Tibial nerve (tissue), 4 donors: ENCODE measurements at regions not wholly inside any gene's neighbourhood (a gene's known extent, or its start where the extent isn't known, plus 50 kb on each side); places are given as distances from the start of the nearest gene placed in this dataset.

Experiments used
- DNase-seq, 2 donors: peaks; one replicate each; pipeline ENCODE4 v3.0.0-alpha.2; 2019; ENCODE audit warnings: low spot score in 2 of 2
- H3K27ac ChIP-seq, 4 donors: fragments of 200-600 bp; sonication (generic) in 3 of 4; one replicate each; pipeline ENCODE4 v1.5.1; 2017 to 2019; ENCODE audit warnings: mild to moderate bottlenecking in 1 of 4
- H3K27me3 ChIP-seq, 2 donors: fragments of 200-600 bp; sonication (generic) in 1 of 2; one replicate each; pipeline versions ENCODE4 v1.5.1 to v1.6.0; 2017 to 2019
- H3K36me3 ChIP-seq, 3 donors: fragments of 200-600 bp; sonication (generic); one replicate each; pipeline ENCODE4 v1.5.1; 2018 to 2019
- H3K4me1 ChIP-seq, 4 donors: fragments of 200-600 bp; sonication (generic) in 3 of 4; one replicate each; pipeline ENCODE4 v1.5.1; 2017 to 2019
- H3K4me3 ChIP-seq, 4 donors: fragments of 200-600 bp; sonication (generic) in 3 of 4; one replicate each; pipeline ENCODE4 v1.5.1; 2017 to 2019; ENCODE audit warnings: mild to moderate bottlenecking in 1 of 4, moderate library complexity in 1 of 4
- H3K9me3 ChIP-seq, 4 donors: fragments of 200-600 bp; sonication (generic) in 3 of 4; one replicate each; pipeline ENCODE4 v1.5.1; 2017 to 2019
- CTCF ChIP-seq, 5 experiments: fragments of 200-600 bp in 3 of 5; fragments of 450-650 bp in 2 of 5; sonication (generic) in 3 of 5; IDR thresholded peaks; one replicate each; pipeline ENCODE4 v1.5.1; 2016 to 2019; ENCODE audit warnings: antibody characterized with exemption in 5 of 5, mild to moderate bottlenecking in 3 of 5, moderate library complexity in 2 of 5
- EP300 ChIP-seq, 2 donors: sonication (generic); formaldehyde crosslinking; IDR thresholded peaks; one replicate each; pipeline ENCODE4 v1.6.1; 2017; ENCODE audit warnings: antibody characterized with exemption in 2 of 2, mild to moderate bottlenecking in 1 of 2
- POLR2A ChIP-seq, 2 donors: fragments of 450-650 bp; IDR thresholded peaks; one replicate each; pipeline ENCODE4 v1.6.1; 2017; ENCODE audit warnings: antibody characterized with exemption in 2 of 2, mild to moderate bottlenecking in 2 of 2, moderate library complexity in 2 of 2
- WGBS, 2 donors: methylation state at CpG; one replicate each; pipeline ENCODE4 v1.1.5; 2018; 5-methylcytosine and 5-hydroxymethylcytosine counted together

- TF ChIP-seq EP300 (IDR thresholded peaks at IDR 0.05): no peak
- TF ChIP-seq POLR2A (IDR thresholded peaks at IDR 0.05): no peak
- no peak for TF ChIP-seq CTCF (IDR thresholded peaks at IDR 0.05)
- no peak overlapping the region for H3K27ac ChIP-seq
- no peaks in the 10 kb centered on the region for H3K27me3 ChIP-seq
- H3K4me3 ChIP-seq: no peak overlapping the region
- peaks cover 0 to 3% (median 0%) of the 10 kb centered on the region in 4 donors for H3K4me1 ChIP-seq
- 8 to 19% methylated on average over 2 of the region's 2 CpGs for WGBS, 2 donors
- H3K36me3 ChIP-seq: no peaks in the 10 kb centered on the region
- no peak for DNase-seq
- peaks cover 0 to 6% (median 0%) of the 10 kb centered on the region in 4 donors for H3K9me3 ChIP-seq
These were observed 82.6 kb upstream of the IGF1 start for GRCh38 chr12:102562836-102563425.

- no peak overlapping the region for H3K4me3 ChIP-seq
- WGBS, 2 donors: 74 to 80% methylated on average over 2 of the region's 2 CpGs
- TF ChIP-seq CTCF (IDR thresholded peaks at IDR 0.05): no peak
- TF ChIP-seq EP300 (IDR thresholded peaks at IDR 0.05): no peak
- no peak for TF ChIP-seq POLR2A (IDR thresholded peaks at IDR 0.05)
- H3K27ac ChIP-seq: no peak overlapping the region
- DNase-seq: no peak
- H3K9me3 ChIP-seq: no peaks in the 10 kb centered on the region
- H3K27me3 ChIP-seq: no peaks in the 10 kb centered on the region
- H3K4me1 ChIP-seq: peaks cover 0 to 11% (median 0%) of the 10 kb centered on the region in 4 donors
- no peaks in the 10 kb centered on the region for H3K36me3 ChIP-seq
These were observed 70.8 kb upstream of the IGF1 start for GRCh38 chr12:102551186-102551585.

DNA sequence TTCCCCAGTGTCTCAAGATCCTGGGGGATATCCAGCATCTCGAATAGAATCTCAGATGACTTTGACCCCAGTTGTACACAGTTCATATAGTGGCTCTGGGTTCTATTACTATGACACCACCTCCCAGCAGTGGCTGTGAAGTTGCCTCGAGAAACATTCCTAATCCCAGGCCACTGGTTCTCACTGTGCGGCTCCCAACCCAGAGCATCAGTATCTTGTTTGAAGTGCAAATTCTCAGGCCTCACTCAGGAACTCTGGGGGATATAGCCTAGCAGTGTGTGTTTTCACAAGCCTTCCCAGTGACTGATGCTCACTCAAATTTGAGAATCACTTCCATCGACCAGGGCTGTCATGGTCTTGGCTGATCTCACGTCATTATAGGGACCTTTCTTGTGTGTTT lies 69.3 kb upstream of the IGF1 start:
- H3K36me3 ChIP-seq: no peaks in the 10 kb centered on the region
- H3K4me3 ChIP-seq: no peak overlapping the region
- peaks cover 0 to 11% (median 0%) of the 10 kb centered on the region in 4 donors for H3K4me1 ChIP-seq
- no peaks in the 10 kb centered on the region for H3K9me3 ChIP-seq
- no peak overlapping the region for H3K27ac ChIP-seq
- TF ChIP-seq EP300 (IDR thresholded peaks at IDR 0.05) (no peak), CTCF (IDR thresholded peaks at IDR 0.05) (no peak), POLR2A (IDR thresholded peaks at IDR 0.05) (no peak)
- no peak for DNase-seq
- WGBS, 2 donors: 71 to 76% methylated on average over 5 of the region's 5 CpGs
- no peaks in the 10 kb centered on the region for H3K27me3 ChIP-seq

DNA sequence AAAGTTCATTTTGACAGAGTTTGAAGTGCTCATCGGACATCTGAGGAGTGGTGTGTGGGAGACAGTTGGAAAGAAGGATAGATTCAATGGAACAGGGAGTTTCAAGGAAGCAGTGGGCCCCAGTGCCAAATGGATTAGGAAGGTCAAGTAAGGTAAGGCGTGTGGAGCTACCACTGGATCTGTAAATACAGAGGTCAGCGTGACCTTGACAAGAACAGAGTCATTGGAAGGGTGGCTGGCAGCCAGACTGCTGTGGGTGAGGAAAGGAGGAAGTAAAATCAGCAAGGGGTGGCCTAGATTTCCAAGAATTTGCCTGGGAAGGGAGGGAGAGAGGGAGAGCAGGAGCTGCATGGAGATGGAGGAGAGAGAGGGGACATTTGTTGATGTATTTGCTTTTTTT lies 68.2 kb upstream of the IGF1 start:
- TF ChIP-seq POLR2A (IDR thresholded peaks at IDR 0.05) (no peak), CTCF (IDR thresholded peaks at IDR 0.05) (no peak), EP300 (IDR thresholded peaks at IDR 0.05) (no peak)
- Histone ChIP-seq H3K27ac (no peak overlapping the region), H3K4me1 (peaks cover 0 to 11% (median 0%) of the 10 kb centered on the region in 4 donors), H3K4me3 (no peak overlapping the region), H3K27me3 (no peaks in the 10 kb centered on the region), H3K36me3 (no peaks in the 10 kb centered on the region), H3K9me3 (no peaks in the 10 kb centered on the region)
- 35 to 36% methylated on average over 3 of the region's 3 CpGs for WGBS, 2 donors
- peak in 1 of 2 donors; percentile 13 for DNase-seq

GRCh38 chr12:102543494-102544485 lies 63.4 kb upstream of the IGF1 start:
- no peaks in the 10 kb centered on the region for H3K9me3 ChIP-seq
- H3K27me3 ChIP-seq: no peaks in the 10 kb centered on the region
- DNase-seq: no peak
- no peak overlapping the region for H3K27ac ChIP-seq
- WGBS, 2 donors: 77 to 83% methylated on average over 5 of the region's 5 CpGs
- H3K4me3 ChIP-seq: no peak overlapping the region
- peaks cover 0 to 7% (median 0%) of the 10 kb centered on the region in 4 donors for H3K4me1 ChIP-seq
- TF ChIP-seq POLR2A (IDR thresholded peaks at IDR 0.05) (no peak), EP300 (IDR thresholded peaks at IDR 0.05) (no peak), CTCF (IDR thresholded peaks at IDR 0.05) (no peak)
- H3K36me3 ChIP-seq: no peaks in the 10 kb centered on the region
